HCT116 (cell line): ENCODE measurements at regions not wholly inside any gene's neighbourhood (a gene's known extent, or its start where the extent isn't known, plus 50 kb on each side); places are given as distances from the start of the nearest gene placed in this dataset.

Source experiments
- ATAC-seq: fragments of 200-7000 bp; cut with Tn5 transposase; 2 replicates; pipeline ENCODE4 v1.9.1; 2020; ENCODE audit warnings: mild to moderate bottlenecking, moderate library complexity
- BruUV-seq: library from RNA; stranded (reverse); fragments of 400-500 nt; replicated peaks from 2 replicates; lab custom pipeline; 2021; lab: Mats Ljungman, UMichigan
- CTCF ChIA-PET: fragments of 300-600 bp; sonication (Branson Sonifier 250); formaldehyde crosslinking; loops from one replicate; lab custom pipeline; 2021; ENCODE audit warnings: antibody characterized with exemption; lab: Charles Lee
- POLR2A ChIA-PET: fragments of 300-600, 350-600 bp; sonication (Branson Sonifier 250); formaldehyde crosslinking; loops from one replicate; lab custom pipeline; 2021; ENCODE audit warnings: antibody characterized with exemption; lab: Charles Lee
- RAD21 ChIA-PET, 2 experiments: fragments of 300-600 bp; sonication (Branson Sonifier 250); formaldehyde crosslinking; loops; one replicate each; lab custom pipeline; 2023; ENCODE audit warnings: low total read pairs in 2 of 2; ENCODE audit not compliant: uncharacterized antibody in 2 of 2, unreplicated experiment in 2 of 2, low non-redundant PET in 1 of 2; lab: Charles Lee
- DNase-seq: peaks from one replicate; pipeline ENCODE4 v3.0.0-alpha.2; 2010; ENCODE audit warnings: low read depth, low spot score
- H2AFZ ChIP-seq: fragments of 200-600 bp; shearing (Covaris generic), sonication (generic); 2 replicates; pipeline ENCODE4 v1.6.1; 2017; ENCODE audit warnings: low read depth, mixed run types, mixed read lengths, antibody characterized with exemption, low read length; ENCODE audit not compliant: poor library complexity, severe bottlenecking
- H3K27ac ChIP-seq: 2 replicates; pipeline ENCODE4 v1.5.1; 2012; ENCODE audit warnings: low read depth, low read length
- H3K27me3 ChIP-seq: fragments of 200-600 bp; sonication (generic); 2 replicates; pipeline ENCODE4 v1.6.1; 2016; ENCODE audit warnings: mixed run types, low read length, mixed read lengths; ENCODE audit not compliant: insufficient read depth
- H3K36me3 ChIP-seq, 2 experiments: fragments of 200-500 bp in 1 of 2; fragments of 200-600 bp in 1 of 2; sonication (Bioruptor generic) in 1 of 2; sonication (generic) in 1 of 2; 2 replicates each; pipeline versions ENCODE4 v1.5.1 to v1.6.1; 2014 to 2016; ENCODE audit warnings: low read length in 2 of 2, inconsistent platforms in 1 of 2, mixed read lengths in 1 of 2, mixed run types in 1 of 2; ENCODE audit not compliant: insufficient read depth in 2 of 2, control insufficient read depth in 1 of 2
- H3K4me1 ChIP-seq, 2 experiments: fragments of 200-600 bp in 1 of 2; sonication (generic) in 1 of 2; 2 replicates each; pipeline versions ENCODE4 v1.5.1 to v1.6.1; 2012 to 2017; ENCODE audit warnings: low read length in 2 of 2, inconsistent platforms in 1 of 2, mild to moderate bottlenecking in 1 of 2, mixed read lengths in 1 of 2, mixed run types in 1 of 2, moderate library complexity in 1 of 2; ENCODE audit not compliant: insufficient read depth in 2 of 2, control insufficient read depth in 1 of 2
- H3K4me2 ChIP-seq: fragments of 200-600 bp; sonication (generic); 2 replicates; pipeline ENCODE4 v1.6.1; 2017; ENCODE audit warnings: mixed run types, low read length, mixed read lengths
- H3K4me3 ChIP-seq, 2 experiments: fragments of 200-600 bp in 1 of 2; sonication (generic) in 1 of 2; replicated peaks in 1 of 2; 2 replicates each; pipeline ENCODE4 v1.5.1; 2011 to 2016; ENCODE audit warnings: low read length in 2 of 2, control low read depth in 1 of 2, low read depth in 1 of 2, mild to moderate bottlenecking in 1 of 2, mixed read lengths in 1 of 2, mixed run types in 1 of 2
- H3K79me2 ChIP-seq: fragments of 200-600 bp; sonication (generic); 2 replicates; pipeline ENCODE4 v1.6.1; 2017; ENCODE audit warnings: mild to moderate bottlenecking, mixed run types, low read length, moderate library complexity, mixed read lengths; ENCODE audit not compliant: insufficient read depth
- H3K9ac ChIP-seq: fragments of 200-600 bp; sonication (generic); 2 replicates; pipeline ENCODE4 v1.6.1; 2016; ENCODE audit warnings: low read length, mixed read lengths
- H3K9me2 ChIP-seq: fragments of 200-600 bp; sonication (generic), shearing (Covaris generic); 2 replicates; pipeline ENCODE4 v1.6.1; 2017; ENCODE audit warnings: mixed run types, mild to moderate bottlenecking, moderate library complexity; ENCODE audit not compliant: insufficient read depth
- H3K9me3 ChIP-seq, 2 experiments: fragments of 200-500 bp in 1 of 2; fragments of 200-600 bp in 1 of 2; sonication (Bioruptor generic) in 1 of 2; sonication (generic) in 1 of 2; 2 replicates each; pipeline ENCODE4 v1.6.1; 2014 to 2017; ENCODE audit warnings: low read length in 2 of 2, mixed read lengths in 2 of 2, inconsistent platforms in 1 of 2, low read depth in 1 of 2, mild to moderate bottlenecking in 1 of 2, mixed run types in 1 of 2, moderate library complexity in 1 of 2; ENCODE audit not compliant: control insufficient read depth in 1 of 2, insufficient read depth in 1 of 2
- H4K20me1 ChIP-seq: fragments of 200-600 bp; sonication (generic), shearing (Covaris generic); 2 replicates; pipeline ENCODE4 v1.6.1; 2017; ENCODE audit warnings: mixed run types, mild to moderate bottlenecking, moderate library complexity; ENCODE audit not compliant: insufficient read depth
- CEBPB ChIP-seq: IDR thresholded peaks from 2 replicates; pipeline ENCODE4 v1.6.1; 2012; ENCODE audit warnings: low read depth
- EGR1 ChIP-seq: IDR thresholded peaks from 2 replicates; pipeline ENCODE4 v1.6.1; 2012; ENCODE audit warnings: low read depth
- EZH2 ChIP-seq: fragments of 200-600 bp; sonication (generic); IDR thresholded peaks from 2 replicates; pipeline ENCODE4 v1.6.1; 2017; ENCODE audit warnings: antibody characterized with exemption, mixed run types
- FOSL1 ChIP-seq: IDR thresholded peaks from 2 replicates; pipeline ENCODE4 v1.6.1; 2012; ENCODE audit warnings: low read depth
- JUND ChIP-seq: IDR thresholded peaks from 2 replicates; pipeline ENCODE4 v1.6.1; 2012
- POLR2A ChIP-seq: IDR thresholded peaks from 2 replicates; pipeline ENCODE4 v1.7.0; 2011; ENCODE audit warnings: borderline replicate concordance; ENCODE audit not compliant: insufficient read depth, insufficient read length; ENCODE audit errors: extremely low read depth
- POLR2AphosphoS5 ChIP-seq: IDR thresholded peaks from 2 replicates; pipeline ENCODE4 v1.6.1; 2011; ENCODE audit warnings: mild to moderate bottlenecking, low read depth, low read length, moderate library complexity
- YY1 ChIP-seq: IDR thresholded peaks from 2 replicates; pipeline ENCODE4 v1.6.1; 2011; ENCODE audit warnings: low read length, low read depth, moderate library complexity, mild to moderate bottlenecking; ENCODE audit not compliant: insufficient replicate concordance; ENCODE audit errors: extremely low read depth
- ZNF274 ChIP-seq: fragments of 200-500 bp; sonication (Bioruptor generic); IDR thresholded peaks from 2 replicates; pipeline ENCODE4 v1.6.1; 2014; ENCODE audit warnings: mild to moderate bottlenecking, low read depth, low read length, inconsistent platforms
- intact Hi-C: fragments of 100-400 bp; cut with micrococcal nuclease; formaldehyde crosslinking; loops from 2 replicates; pipeline ENCODE4 v1.10.0; 2022
- TF ChIP-seq, protein P1 (sequence below), 3 experiments: fragments of 200-600 bp in 1 of 3; sonication (generic) in 1 of 3; IDR thresholded peaks in 2 of 3; conservative IDR thresholded peaks in 1 of 3; 2 replicates each; pipeline ENCODE4 v1.5.1; 2012 to 2017; ENCODE audit warnings: low read depth in 2 of 3, low read length in 2 of 3, antibody characterized with exemption in 1 of 3, borderline replicate concordance in 1 of 3, control low read depth in 1 of 3, mild to moderate bottlenecking in 1 of 3, mixed read lengths in 1 of 3, mixed run types in 1 of 3, moderate library complexity in 1 of 3; ENCODE audit not compliant: insufficient read depth in 1 of 3
- TF ChIP-seq, protein P2 (sequence below): IDR thresholded peaks from 2 replicates; pipeline ENCODE4 v1.6.1; 2012; ENCODE audit warnings: low read depth
- TF ChIP-seq, protein P3 (sequence below): IDR thresholded peaks from 2 replicates; pipeline ENCODE4 v1.6.1; 2012
- TF ChIP-seq, protein P4 (sequence below): IDR thresholded peaks from 2 replicates; pipeline ENCODE4 v1.6.1; 2011; ENCODE audit warnings: mild to moderate bottlenecking, low read length, moderate library complexity; ENCODE audit not compliant: insufficient replicate concordance; ENCODE audit errors: extremely low read depth
- TF ChIP-seq, protein P5 (sequence below): IDR thresholded peaks from 2 replicates; pipeline ENCODE4 v1.6.1; 2012

DNA sequence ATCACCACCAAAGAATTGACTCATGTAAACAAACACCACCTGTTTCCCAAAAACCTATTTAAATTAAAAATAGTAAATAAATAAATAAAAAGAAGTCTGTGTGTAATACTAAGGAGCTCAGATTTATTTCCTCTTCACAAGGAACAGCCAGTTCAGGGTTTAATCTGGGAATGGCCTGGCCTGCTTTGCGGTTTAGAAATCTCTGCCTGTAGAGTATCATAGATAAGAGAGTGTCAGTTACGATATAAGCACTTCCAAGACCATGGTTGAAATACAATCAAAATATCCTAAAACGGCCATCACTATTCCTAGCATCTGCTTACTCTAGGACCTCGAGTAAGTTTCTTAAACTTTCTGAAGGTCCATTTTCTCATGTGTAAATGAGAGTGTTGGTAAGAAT, 274.4 kb downstream of the PLPP3 start:
- Histone ChIP-seq H3K36me3 (no peaks in the 10 kb centered on the region), H3K9me2 (no peaks in the 10 kb centered on the region), H3K9me3 (no peaks in the 10 kb centered on the region), H3K27me3 (no peaks in the 10 kb centered on the region), H4K20me1 (no peaks in the 10 kb centered on the region), H3K79me2 (no peaks in the 10 kb centered on the region), H3K4me2 (no peak overlapping the region), H3K4me3 (no peak overlapping the region), H2AFZ (no peak overlapping the region), H3K27ac (no peak overlapping the region), H3K9ac (no peak overlapping the region), H3K4me1 (no peaks in the 10 kb centered on the region)
- BruUV-seq, result no TSS peak
- TF ChIP-seq POLR2AphosphoS5 (no peak), ZNF274 (no peak), EGR1 (no peak), POLR2A (no peak), CEBPB (no peak), FOSL1 (no peak), EZH2 (no peak), JUND (no peak), YY1 (no peak)
- TF ChIP-seq, protein P1, sequence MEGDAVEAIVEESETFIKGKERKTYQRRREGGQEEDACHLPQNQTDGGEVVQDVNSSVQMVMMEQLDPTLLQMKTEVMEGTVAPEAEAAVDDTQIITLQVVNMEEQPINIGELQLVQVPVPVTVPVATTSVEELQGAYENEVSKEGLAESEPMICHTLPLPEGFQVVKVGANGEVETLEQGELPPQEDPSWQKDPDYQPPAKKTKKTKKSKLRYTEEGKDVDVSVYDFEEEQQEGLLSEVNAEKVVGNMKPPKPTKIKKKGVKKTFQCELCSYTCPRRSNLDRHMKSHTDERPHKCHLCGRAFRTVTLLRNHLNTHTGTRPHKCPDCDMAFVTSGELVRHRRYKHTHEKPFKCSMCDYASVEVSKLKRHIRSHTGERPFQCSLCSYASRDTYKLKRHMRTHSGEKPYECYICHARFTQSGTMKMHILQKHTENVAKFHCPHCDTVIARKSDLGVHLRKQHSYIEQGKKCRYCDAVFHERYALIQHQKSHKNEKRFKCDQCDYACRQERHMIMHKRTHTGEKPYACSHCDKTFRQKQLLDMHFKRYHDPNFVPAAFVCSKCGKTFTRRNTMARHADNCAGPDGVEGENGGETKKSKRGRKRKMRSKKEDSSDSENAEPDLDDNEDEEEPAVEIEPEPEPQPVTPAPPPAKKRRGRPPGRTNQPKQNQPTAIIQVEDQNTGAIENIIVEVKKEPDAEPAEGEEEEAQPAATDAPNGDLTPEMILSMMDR (IDR thresholded peaks at IDR 0.05 in 2 of 3, conservative IDR thresholded peaks at IDR 0.05 in 1 of 3; ENCODE audit: borderline replicate concordance in 1 of 3, insufficient read depth in 1 of 3, low read depth in 2 of 3, low read length in 2 of 3), result no peak
- TF ChIP-seq, protein P2, sequence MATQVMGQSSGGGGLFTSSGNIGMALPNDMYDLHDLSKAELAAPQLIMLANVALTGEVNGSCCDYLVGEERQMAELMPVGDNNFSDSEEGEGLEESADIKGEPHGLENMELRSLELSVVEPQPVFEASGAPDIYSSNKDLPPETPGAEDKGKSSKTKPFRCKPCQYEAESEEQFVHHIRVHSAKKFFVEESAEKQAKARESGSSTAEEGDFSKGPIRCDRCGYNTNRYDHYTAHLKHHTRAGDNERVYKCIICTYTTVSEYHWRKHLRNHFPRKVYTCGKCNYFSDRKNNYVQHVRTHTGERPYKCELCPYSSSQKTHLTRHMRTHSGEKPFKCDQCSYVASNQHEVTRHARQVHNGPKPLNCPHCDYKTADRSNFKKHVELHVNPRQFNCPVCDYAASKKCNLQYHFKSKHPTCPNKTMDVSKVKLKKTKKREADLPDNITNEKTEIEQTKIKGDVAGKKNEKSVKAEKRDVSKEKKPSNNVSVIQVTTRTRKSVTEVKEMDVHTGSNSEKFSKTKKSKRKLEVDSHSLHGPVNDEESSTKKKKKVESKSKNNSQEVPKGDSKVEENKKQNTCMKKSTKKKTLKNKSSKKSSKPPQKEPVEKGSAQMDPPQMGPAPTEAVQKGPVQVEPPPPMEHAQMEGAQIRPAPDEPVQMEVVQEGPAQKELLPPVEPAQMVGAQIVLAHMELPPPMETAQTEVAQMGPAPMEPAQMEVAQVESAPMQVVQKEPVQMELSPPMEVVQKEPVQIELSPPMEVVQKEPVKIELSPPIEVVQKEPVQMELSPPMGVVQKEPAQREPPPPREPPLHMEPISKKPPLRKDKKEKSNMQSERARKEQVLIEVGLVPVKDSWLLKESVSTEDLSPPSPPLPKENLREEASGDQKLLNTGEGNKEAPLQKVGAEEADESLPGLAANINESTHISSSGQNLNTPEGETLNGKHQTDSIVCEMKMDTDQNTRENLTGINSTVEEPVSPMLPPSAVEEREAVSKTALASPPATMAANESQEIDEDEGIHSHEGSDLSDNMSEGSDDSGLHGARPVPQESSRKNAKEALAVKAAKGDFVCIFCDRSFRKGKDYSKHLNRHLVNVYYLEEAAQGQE, result no peak
- TF ChIP-seq, protein P3, sequence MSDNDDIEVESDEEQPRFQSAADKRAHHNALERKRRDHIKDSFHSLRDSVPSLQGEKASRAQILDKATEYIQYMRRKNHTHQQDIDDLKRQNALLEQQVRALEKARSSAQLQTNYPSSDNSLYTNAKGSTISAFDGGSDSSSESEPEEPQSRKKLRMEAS, result no peak
- TF ChIP-seq, protein P4, sequence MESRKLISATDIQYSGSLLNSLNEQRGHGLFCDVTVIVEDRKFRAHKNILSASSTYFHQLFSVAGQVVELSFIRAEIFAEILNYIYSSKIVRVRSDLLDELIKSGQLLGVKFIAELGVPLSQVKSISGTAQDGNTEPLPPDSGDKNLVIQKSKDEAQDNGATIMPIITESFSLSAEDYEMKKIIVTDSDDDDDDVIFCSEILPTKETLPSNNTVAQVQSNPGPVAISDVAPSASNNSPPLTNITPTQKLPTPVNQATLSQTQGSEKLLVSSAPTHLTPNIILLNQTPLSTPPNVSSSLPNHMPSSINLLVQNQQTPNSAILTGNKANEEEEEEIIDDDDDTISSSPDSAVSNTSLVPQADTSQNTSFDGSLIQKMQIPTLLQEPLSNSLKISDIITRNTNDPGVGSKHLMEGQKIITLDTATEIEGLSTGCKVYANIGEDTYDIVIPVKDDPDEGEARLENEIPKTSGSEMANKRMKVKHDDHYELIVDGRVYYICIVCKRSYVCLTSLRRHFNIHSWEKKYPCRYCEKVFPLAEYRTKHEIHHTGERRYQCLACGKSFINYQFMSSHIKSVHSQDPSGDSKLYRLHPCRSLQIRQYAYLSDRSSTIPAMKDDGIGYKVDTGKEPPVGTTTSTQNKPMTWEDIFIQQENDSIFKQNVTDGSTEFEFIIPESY, result no peak
- TF ChIP-seq, protein P5, sequence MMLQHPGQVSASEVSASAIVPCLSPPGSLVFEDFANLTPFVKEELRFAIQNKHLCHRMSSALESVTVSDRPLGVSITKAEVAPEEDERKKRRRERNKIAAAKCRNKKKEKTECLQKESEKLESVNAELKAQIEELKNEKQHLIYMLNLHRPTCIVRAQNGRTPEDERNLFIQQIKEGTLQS, result no peak
- RAD21 ChIA-PET, result no interaction called here
- ATAC-seq (no peak), DNase-seq (no peak)
- CTCF ChIA-PET, result no interaction called here
- POLR2A ChIA-PET, result no interaction called here
- intact Hi-C loops, result no loop called here
